GM12875 (cell line): ENCODE measurements at regions not wholly inside any gene's neighbourhood (a gene's known extent, or its start where the extent isn't known, plus 50 kb on each side); places are given as distances from the start of the nearest gene placed in this dataset.
"Not testable (repeated sequence)": the region's sequence is repeated elsewhere in the genome, so short reads cannot be mapped to it uniquely, and the experiment has no call there.

Experiments used
- H3K4me3 ChIP-seq: one replicate; pipeline ENCODE4 v1.5.1; 2011; ENCODE audit warnings: low read depth, low read length, control low read depth
- CTCF ChIP-seq: IDR thresholded peaks from 2 replicates; pipeline ENCODE4 v1.5.1; 2011; ENCODE audit warnings: low read depth, mild to moderate bottlenecking, control low read depth, inconsistent platforms, low read length, moderate library complexity, borderline replicate concordance; ENCODE audit not compliant: insufficient read depth

GRCh38 chr6:112470376-112470775 lies 123.2 kb downstream of the RFPL4B start:
- no peak for TF ChIP-seq CTCF
- H3K4me3 ChIP-seq = no peak overlapping the region

GRCh38 chr6:112470950-112471349 lies 123.8 kb downstream of the RFPL4B start:
- TF ChIP-seq CTCF = no peak
- no peak overlapping the region for H3K4me3 ChIP-seq

GRCh38 chr6:112475083-112475482 lies 128.0 kb downstream of the RFPL4B start:
- H3K4me3 ChIP-seq = no peak overlapping the region
- TF ChIP-seq CTCF = no peak

- no peak for TF ChIP-seq CTCF
- H3K4me3 ChIP-seq = no peak overlapping the region
These were observed 130.0 kb downstream of the RFPL4B start for GRCh38 chr6:112477125-112477524.

- no peak overlapping the region for H3K4me3 ChIP-seq
- TF ChIP-seq CTCF = no peak
These were observed 130.9 kb downstream of the RFPL4B start for GRCh38 chr6:112478036-112478435.

GRCh38 chr6:112479975-112480374 lies 132.8 kb downstream of the RFPL4B start:
- not testable (repeated sequence) for H3K4me3 ChIP-seq

- TF ChIP-seq CTCF = no peak
- no peak overlapping the region for H3K4me3 ChIP-seq
These were observed 133.4 kb downstream of the RFPL4B start for GRCh38 chr6:112480553-112480952.

GRCh38 chr6:112481211-112481610 lies 134.1 kb downstream of the RFPL4B start:
- no peak overlapping the region for H3K4me3 ChIP-seq
- TF ChIP-seq CTCF = no peak
